GM10266 (cell line): ENCODE measurements at regions not wholly inside any gene's neighbourhood (a gene's known extent, or its start where the extent isn't known, plus 50 kb on each side); places are given as distances from the start of the nearest gene placed in this dataset.

Experiments
- DNase-seq: peaks from one replicate; pipeline ENCODE4 v3.0.0; 2012; ENCODE audit errors: extremely low spot score
- TF ChIP-seq, protein P1 (sequence below): IDR thresholded peaks from 2 replicates; pipeline ENCODE4 v1.5.1; 2012; ENCODE audit warnings: mild to moderate bottlenecking, low read depth; ENCODE audit not compliant: control insufficient read depth, insufficient read depth; ENCODE audit errors: missing control alignments

DNA sequence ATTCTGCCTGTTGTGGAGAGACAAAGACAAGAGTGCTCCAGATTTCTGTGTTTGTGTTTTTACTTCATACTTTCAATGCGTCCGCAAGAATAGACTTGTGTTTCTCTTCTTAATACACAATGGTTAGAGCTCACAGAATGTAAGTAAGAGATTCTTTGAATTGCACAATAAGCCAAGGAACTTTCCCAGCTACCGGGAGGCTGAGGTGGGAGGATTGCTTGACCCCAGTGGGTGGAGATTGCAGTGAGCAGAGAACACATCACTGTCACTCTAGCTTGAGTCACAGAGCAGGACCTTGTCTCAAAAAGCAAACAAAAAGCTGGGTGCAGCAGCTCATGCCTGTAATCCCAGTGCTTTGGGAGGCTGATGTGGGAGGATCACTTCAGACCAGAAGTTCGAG lies 250.7 kb upstream of the MYO3A start:
- DNase-seq, result no peak
- TF ChIP-seq, protein P1, sequence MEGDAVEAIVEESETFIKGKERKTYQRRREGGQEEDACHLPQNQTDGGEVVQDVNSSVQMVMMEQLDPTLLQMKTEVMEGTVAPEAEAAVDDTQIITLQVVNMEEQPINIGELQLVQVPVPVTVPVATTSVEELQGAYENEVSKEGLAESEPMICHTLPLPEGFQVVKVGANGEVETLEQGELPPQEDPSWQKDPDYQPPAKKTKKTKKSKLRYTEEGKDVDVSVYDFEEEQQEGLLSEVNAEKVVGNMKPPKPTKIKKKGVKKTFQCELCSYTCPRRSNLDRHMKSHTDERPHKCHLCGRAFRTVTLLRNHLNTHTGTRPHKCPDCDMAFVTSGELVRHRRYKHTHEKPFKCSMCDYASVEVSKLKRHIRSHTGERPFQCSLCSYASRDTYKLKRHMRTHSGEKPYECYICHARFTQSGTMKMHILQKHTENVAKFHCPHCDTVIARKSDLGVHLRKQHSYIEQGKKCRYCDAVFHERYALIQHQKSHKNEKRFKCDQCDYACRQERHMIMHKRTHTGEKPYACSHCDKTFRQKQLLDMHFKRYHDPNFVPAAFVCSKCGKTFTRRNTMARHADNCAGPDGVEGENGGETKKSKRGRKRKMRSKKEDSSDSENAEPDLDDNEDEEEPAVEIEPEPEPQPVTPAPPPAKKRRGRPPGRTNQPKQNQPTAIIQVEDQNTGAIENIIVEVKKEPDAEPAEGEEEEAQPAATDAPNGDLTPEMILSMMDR, result no peak

DNA sequence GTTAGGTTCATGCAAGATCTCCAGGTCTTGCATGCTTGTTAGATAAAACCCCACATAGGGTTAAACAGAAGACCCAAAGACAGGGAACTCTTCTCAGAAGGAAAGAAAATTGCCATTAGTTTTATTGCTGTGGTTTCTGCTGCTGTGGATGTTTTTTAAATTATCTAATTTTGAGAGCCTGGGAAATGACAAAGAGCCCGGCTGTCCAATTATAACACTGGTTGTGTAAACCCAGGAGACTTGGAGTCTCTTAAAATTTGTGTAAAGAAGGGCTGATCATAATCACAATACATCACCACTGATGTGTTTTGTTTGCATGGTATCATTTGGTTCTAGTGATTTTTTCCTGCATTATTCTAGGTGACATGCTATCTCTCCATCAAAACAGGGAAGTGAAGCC lies 246.5 kb upstream of the MYO3A start:
- DNase-seq, result no peak
- TF ChIP-seq, protein P1, result no peak

DNA sequence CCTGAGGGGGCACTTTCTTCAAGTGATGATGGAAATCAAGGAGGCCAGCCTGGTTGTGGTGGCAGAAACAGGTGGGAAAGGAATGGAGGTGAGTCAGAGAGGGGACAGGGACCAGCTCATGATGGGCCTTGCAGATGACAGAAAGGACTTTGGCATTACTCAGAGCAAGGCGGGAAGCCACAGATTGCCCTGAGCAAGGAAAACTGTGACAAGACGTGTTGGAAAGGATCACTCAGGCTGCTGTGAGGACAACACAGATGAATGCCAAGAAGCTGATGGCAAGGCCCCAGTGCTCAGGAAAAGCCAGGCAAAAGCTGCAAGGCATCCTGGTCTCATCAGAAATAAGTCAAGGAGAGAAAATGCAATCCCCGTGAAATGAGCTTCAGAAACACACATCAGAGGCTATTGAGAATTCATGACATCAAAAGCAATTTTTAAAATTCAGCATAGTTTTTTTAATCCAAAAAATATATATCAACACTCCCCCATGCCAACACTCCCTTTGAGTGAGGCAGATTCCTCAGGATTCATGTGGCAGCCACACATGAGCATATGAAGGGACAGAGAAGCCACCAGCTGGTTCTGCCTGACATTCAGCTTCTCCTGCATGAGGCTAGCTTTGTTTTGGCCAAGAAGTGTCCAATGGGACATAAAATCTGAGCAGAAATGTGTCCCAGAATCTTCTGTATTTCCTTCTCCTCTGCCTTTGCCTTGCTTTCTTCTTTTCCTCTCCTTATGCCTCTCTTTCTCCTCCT lies 244.5 kb upstream of the MYO3A start:
- no peak for DNase-seq
- TF ChIP-seq, protein P1, result no peak

DNA sequence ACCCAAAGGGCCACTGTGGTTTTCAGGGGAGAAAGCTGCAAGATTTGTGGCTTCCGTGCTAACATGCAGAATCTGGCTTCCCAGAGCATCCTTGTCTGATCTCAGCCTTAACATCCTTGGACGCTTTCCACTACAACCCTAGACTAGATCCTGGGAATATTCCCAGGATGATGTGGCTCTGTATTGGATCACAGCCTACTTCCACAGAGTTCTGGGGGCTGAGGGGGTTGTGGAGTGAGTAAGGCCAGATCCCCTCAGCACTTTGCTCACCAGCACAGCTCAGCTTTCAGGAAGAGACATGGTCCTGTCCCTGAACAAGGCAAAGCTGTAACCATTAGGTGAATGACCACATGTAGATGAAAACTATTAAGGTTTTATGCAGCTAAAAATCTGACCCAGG lies 241.3 kb upstream of the MYO3A start:
- no peak for DNase-seq
- TF ChIP-seq, protein P1, result no peak

DNA sequence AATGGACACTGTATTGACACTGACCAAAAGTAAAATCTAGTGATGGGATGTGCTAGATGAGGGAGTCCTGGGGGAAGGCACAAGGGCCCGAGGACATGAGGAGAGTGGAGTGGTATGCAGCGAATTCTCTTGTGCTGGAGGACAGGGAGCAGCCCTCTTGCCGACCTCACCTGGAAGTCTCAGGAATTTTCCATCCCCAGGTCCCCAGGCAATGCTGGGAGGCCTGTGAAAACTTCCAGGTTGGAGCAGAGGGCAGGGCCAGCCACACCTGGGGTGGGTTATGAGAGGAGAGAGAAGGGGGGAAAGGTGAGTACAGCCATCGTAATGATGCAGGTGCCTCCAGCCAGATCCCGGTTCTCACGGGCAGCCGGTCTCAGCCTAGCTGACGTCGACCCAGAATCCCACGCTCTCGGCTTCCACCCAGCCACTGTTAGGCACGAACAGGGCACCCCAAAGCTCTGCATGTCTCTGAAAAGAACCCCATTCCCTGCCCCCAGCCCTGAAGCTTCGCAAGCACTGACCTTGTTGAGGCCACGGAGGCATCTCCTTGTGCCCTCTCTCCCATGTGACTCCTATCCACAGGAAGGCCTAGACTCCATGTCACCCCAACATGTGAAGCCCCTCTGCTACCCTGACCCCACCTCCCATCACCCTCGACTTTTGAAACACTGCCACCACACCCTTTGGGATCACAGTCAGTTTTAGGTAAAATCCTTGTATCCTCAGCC lies 239.7 kb upstream of the MYO3A start:
- DNase-seq, result no peak
- TF ChIP-seq, protein P1, result no peak

DNA sequence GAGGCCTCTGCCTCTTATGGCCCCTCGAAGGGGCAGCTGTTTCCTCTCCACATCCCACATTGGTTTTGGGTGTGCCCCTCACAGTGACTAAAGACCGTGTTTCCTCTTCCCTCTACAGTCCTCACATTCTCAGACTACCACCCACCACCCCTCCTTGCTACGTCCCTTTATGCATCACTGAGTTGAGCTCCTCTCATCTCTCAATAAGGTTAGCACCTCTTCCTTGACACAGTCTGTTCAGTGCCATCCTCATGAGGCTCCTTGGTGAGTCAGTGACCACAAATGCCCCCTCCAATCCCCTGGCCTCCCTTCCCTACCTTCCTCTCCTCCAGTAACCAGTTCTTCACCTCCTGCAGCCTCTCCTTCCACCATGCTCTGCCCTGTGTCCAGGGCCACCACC lies 239.1 kb upstream of the MYO3A start:
- no peak for DNase-seq
- TF ChIP-seq, protein P1, result no peak

DNA sequence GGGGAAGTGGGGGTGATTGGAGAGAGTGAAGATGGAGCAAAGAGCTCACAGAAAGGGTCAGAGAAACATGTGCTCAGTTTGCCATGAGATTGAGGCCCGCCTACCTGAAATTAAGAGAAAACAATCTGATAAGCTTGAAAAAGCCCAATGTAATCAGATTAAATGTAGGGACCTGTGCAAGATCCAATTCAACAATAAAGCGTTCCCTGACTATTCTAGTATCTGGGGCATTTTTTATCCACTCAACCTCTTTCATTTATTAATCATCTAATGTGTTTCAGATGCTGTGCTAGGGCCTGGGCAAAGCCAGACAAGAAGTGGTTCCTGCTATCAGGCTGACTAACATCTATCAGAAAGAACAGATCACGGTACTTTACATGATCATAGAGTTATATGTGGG lies 238.4 kb upstream of the MYO3A start:
- DNase-seq, result no peak
- TF ChIP-seq, protein P1, result no peak
